ENCODE measurements at regions not wholly inside any gene's neighbourhood (a gene's known extent, or its start where the extent isn't known, plus 50 kb on each side); places are given as distances from the start of the nearest gene placed in this dataset.
"Not testable (repeated sequence)": the region's sequence is repeated elsewhere in the genome, so short reads cannot be mapped to it uniquely, and the experiment has no call there.

DNA sequence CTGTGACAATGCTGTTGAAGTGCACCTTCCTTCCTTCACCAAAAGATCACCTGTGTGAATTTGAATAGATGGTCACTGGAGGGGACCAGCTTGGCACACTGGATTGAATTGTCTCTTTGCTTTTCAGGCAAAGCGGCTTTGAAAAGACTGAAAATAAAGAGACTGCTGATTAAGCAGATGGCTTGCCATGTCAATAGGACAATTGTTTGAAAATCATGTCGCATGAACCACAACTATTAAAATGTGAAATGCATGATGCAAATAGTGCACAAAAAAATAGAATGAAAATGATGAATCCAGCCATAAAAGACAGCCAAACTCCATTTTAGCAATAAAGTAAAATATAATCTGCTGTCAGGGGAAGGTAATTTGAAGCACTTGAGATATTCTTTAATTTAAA lies 415.3 kb downstream of the CCT8L2 start:
- TF ChIP-seq POLR2A, CTCF (IDR thresholded peaks at IDR 0.05): not testable (repeated sequence)
